PC-3 (cell line): ENCODE measurements at regions not wholly inside any gene's neighbourhood (a gene's known extent, or its start where the extent isn't known, plus 50 kb on each side); places are given as distances from the start of the nearest gene placed in this dataset.
"Not testable (repeated sequence)": the region's sequence is repeated elsewhere in the genome, so short reads cannot be mapped to it uniquely, and the experiment has no call there.

ENCODE experiments used
- ATAC-seq: fragments of 200-7000 bp; cut with Tn5 transposase; 2 replicates; pipeline ENCODE4 v1.9.1; 2020; ENCODE audit warnings: mild to moderate bottlenecking, moderate library complexity
- BruUV-seq: library from RNA; stranded (reverse); fragments of 400-500 nt; replicated peaks from 2 replicates; lab custom pipeline; 2021; lab: Mats Ljungman, UMichigan
- CTCF ChIA-PET: fragments of 300-600 bp; sonication (Branson Sonifier 250); formaldehyde crosslinking; loops from one replicate; lab custom pipeline; 2022; ENCODE audit warnings: antibody characterized with exemption; lab: Charles Lee
- POLR2A ChIA-PET: fragments of 300-600 bp; sonication (Branson Sonifier 250); formaldehyde crosslinking; loops from one replicate; lab custom pipeline; 2022; ENCODE audit warnings: antibody characterized with exemption; ENCODE audit not compliant: unreplicated experiment; lab: Charles Lee
- DNase-seq: peaks from one replicate; pipeline ENCODE4 v3.0.0-alpha.2; 2015
- H2AFZ ChIP-seq: fragments of 300-600 bp; sonication (generic); 2 replicates; pipeline ENCODE4 v1.6.0; 2016; ENCODE audit warnings: antibody characterized with exemption, low read length
- H3F3A ChIP-seq: fragments of 300-600 bp; sonication (generic); one replicate; pipeline ENCODE4 v1.6.0; 2017; ENCODE audit warnings: antibody characterized with exemption, low read length, control low read depth, mild to moderate bottlenecking; ENCODE audit not compliant: unreplicated experiment
- H3K27ac ChIP-seq: fragments of 300-600 bp; sonication (generic); 2 replicates; pipeline ENCODE4 v1.5.1; 2016; ENCODE audit warnings: mild to moderate bottlenecking, low read length
- H3K27me3 ChIP-seq: fragments of 300-600 bp; sonication (generic); 2 replicates; pipeline ENCODE4 v1.6.1; 2016; ENCODE audit warnings: low read length, mixed read lengths
- H3K36me3 ChIP-seq: fragments of 300-600 bp; sonication (generic); 2 replicates; pipeline ENCODE4 v1.6.1; 2016; ENCODE audit warnings: low read depth, mixed run types, low read length, mixed read lengths
- H3K4me1 ChIP-seq: fragments of 300-600 bp; sonication (generic); 2 replicates; pipeline ENCODE4 v1.5.1; 2016; ENCODE audit warnings: low read length; ENCODE audit not compliant: insufficient read depth
- H3K4me2 ChIP-seq: fragments of 300-600 bp; sonication (generic); 2 replicates; pipeline ENCODE4 v1.6.0; 2016; ENCODE audit warnings: low read length
- H3K4me3 ChIP-seq: fragments of 300-600 bp; sonication (generic); 2 replicates; pipeline ENCODE4 v1.5.1; 2016; ENCODE audit warnings: mild to moderate bottlenecking, low read length, mixed read lengths
- H3K79me2 ChIP-seq: fragments of 300-600 bp; sonication (generic); 2 replicates; pipeline ENCODE4 v1.6.1; 2017; ENCODE audit warnings: low read length, mixed read lengths
- H3K9ac ChIP-seq: fragments of 300-600 bp; sonication (generic); 2 replicates; pipeline ENCODE4 v1.6.0; 2016; ENCODE audit warnings: mild to moderate bottlenecking, low read length
- H3K9me2 ChIP-seq: fragments of 300-600 bp; sonication (generic); replicated peaks from 2 replicates; pipeline ENCODE4 v1.6.1; 2016; ENCODE audit warnings: mixed run types, low read length, mixed read lengths
- H3K9me3 ChIP-seq: fragments of 300-600 bp; sonication (generic); 2 replicates; pipeline ENCODE4 v1.6.1; 2016; ENCODE audit warnings: low read length, mixed read lengths
- H4K20me1 ChIP-seq: fragments of 300-600 bp; sonication (generic); 2 replicates; pipeline ENCODE4 v1.6.1; 2016; ENCODE audit warnings: low read length, mixed read lengths
- intact Hi-C: fragments of 100-400 bp; cut with micrococcal nuclease; formaldehyde crosslinking; loops from 2 replicates; pipeline ENCODE4 v1.9.0; 2023

DNA sequence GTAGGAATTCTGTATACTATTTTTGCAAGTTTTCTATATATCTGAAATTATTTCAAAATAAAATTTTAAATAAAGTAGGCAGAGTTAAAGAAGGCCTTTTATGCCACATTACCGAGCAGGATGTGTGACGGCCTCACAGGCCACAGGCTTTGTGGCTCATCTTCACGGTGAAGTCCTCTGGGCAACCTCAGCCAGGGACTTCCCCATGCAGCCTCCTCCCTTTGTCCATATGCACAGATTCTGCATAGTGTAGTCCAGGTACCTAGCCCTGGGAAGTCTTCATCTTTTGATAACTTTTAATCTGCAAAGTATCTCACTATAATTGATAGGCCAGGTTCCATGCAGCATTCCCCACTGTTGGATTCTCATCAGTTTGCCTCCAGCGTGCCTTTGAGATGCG, 62.8 kb downstream of the ARHGAP11B start:
- intact Hi-C loops, H3K27ac ChIP-seq, H4K20me1 ChIP-seq, H2AFZ ChIP-seq, ATAC-seq, H3K4me2 ChIP-seq, BruUV-seq, H3K36me3 ChIP-seq, H3K9me2 ChIP-seq, H3K79me2 ChIP-seq, CTCF ChIA-PET, H3K9me3 ChIP-seq, DNase-seq, H3F3A ChIP-seq, H3K27me3 ChIP-seq, POLR2A ChIA-PET, H3K4me1 ChIP-seq, H3K9ac ChIP-seq, H3K4me3 ChIP-seq: not testable (repeated sequence)

DNA sequence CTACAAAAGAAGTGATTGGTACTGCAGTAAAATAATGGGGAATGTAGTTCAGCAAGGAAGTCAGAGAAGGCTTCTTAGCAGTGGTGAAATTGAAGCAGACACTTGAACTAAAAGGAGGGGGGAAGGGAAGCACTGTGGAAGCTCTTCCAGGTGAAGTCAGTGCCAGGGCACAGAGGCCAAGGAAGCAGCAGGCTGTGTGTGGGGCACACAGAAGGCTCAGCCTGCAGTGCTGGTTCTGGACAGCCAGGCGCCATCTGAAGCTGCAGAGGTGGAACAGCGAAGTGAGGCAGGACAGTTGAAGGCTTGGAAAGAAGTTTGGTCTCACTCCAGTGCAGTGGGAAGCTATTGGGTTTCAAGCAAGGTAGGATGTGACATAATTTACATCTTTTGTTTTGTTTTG, 64.2 kb downstream of the ARHGAP11B start:
- H2AFZ ChIP-seq, H3K27ac ChIP-seq, CTCF ChIA-PET: not testable (repeated sequence)

DNA sequence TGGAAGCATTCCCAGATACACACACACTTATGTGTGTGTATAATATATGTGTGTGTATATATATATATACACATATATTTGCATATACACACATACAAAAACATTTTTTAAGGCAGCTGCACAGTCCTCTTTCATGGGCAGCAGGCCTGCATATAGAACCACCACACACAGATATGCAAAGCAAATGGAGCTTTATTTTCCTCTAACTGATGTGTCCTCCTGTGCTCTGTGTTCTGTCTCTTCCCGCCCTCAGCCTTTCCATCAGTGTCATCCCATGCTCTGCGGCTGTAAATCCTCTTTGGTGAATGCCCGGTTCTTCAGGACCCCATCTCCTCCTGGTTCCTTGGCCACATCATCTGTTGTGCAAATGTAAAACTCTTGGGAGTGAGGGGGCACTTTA, 69.9 kb downstream of the ARHGAP11B start:
- H4K20me1 ChIP-seq, H3K4me1 ChIP-seq, H3K36me3 ChIP-seq, H3K4me3 ChIP-seq, H3K27me3 ChIP-seq, H3K9ac ChIP-seq, POLR2A ChIA-PET, H3K4me2 ChIP-seq, H3K9me2 ChIP-seq, H3F3A ChIP-seq, H3K9me3 ChIP-seq, ATAC-seq, DNase-seq, H3K27ac ChIP-seq, intact Hi-C loops, CTCF ChIA-PET, H2AFZ ChIP-seq, BruUV-seq, H3K79me2 ChIP-seq: not testable (repeated sequence)

More for the DNA sequence above, 64.2 kb downstream of the ARHGAP11B start:
- H3K4me2 ChIP-seq, BruUV-seq, H3K27me3 ChIP-seq, H3K9ac ChIP-seq, H3K36me3 ChIP-seq, H3K79me2 ChIP-seq, POLR2A ChIA-PET, H3K4me3 ChIP-seq, intact Hi-C loops, H3K9me2 ChIP-seq, H3K4me1 ChIP-seq, H3F3A ChIP-seq, H3K9me3 ChIP-seq, H4K20me1 ChIP-seq, DNase-seq: not testable (repeated sequence)
- ATAC-seq: peak; percentile 13; the same call in 1 of the 2 replicates

DNA sequence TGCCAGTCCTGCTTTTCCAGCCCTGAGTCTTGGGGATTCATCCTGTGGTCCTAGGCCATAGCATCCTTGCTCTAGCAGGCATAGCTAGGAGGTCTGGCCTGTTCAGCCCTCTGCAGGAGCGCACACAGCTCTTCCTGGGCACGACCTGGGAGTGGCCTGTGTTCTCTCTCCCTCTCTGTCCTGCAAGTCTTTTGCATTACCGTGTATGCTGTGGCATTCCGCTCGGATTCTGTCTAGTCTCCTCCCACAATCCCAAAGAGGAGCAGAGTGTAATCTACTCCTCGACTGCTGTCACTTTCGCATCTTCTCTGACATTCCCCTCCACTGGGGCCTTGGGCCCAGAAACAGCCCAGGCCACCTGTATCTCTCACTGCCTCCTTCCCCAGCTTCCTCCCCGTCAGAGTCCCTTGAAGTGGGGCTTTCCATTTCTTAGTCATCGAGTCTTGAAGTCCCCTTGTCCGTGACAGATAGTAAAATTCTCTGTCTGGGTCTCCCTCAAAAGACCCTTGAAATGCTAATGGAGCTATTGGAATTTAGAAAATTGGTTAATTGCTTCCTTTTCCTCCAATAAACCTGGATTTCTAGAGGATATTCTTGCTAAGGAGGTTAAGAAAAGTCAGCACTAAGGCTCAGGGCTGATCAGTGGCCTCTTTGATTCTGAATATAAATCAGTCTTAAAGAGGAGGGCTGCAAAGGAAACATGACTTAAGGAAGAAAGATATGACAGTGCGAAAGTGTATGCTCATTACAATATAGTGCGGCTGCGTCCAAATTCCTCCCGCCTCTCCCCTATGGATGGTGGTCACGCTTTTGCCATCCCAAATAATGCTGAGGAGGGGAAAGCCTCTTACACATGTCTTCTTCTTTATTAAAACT, 70.7 kb downstream of the ARHGAP11B start:
- POLR2A ChIA-PET, H3K9ac ChIP-seq, H3K27ac ChIP-seq, ATAC-seq, CTCF ChIA-PET, H3K4me3 ChIP-seq, DNase-seq, intact Hi-C loops, H3K36me3 ChIP-seq, BruUV-seq, H3K9me3 ChIP-seq, H3K79me2 ChIP-seq, H3K9me2 ChIP-seq, H3F3A ChIP-seq, H3K4me1 ChIP-seq, H2AFZ ChIP-seq, H4K20me1 ChIP-seq, H3K27me3 ChIP-seq, H3K4me2 ChIP-seq: not testable (repeated sequence)

DNA sequence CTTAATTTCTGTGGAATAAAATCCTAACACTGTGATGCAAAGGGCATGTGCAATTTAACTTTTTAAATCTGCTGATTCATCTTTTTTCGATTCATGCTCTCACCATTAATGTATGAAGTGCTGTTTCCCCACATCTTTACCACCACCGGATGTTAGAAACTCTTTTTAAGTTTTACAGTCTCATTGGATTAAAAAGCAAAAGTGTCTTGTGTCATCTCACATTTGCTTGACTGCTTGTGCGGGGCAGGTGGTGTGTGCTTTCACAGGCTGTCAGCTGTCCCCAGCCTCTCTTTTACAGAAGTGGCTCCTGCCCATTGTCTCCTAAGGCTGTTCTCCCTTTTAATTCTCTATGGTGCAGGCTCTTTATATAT, 71.4 kb downstream of the ARHGAP11B start:
- H3K27ac ChIP-seq, H4K20me1 ChIP-seq, H3K9me2 ChIP-seq, POLR2A ChIA-PET, H3K79me2 ChIP-seq, H3K4me3 ChIP-seq, H3F3A ChIP-seq, H2AFZ ChIP-seq, H3K9me3 ChIP-seq, BruUV-seq, H3K4me2 ChIP-seq, DNase-seq, ATAC-seq, H3K36me3 ChIP-seq, H3K27me3 ChIP-seq, CTCF ChIA-PET, intact Hi-C loops, H3K9ac ChIP-seq, H3K4me1 ChIP-seq: not testable (repeated sequence)

DNA sequence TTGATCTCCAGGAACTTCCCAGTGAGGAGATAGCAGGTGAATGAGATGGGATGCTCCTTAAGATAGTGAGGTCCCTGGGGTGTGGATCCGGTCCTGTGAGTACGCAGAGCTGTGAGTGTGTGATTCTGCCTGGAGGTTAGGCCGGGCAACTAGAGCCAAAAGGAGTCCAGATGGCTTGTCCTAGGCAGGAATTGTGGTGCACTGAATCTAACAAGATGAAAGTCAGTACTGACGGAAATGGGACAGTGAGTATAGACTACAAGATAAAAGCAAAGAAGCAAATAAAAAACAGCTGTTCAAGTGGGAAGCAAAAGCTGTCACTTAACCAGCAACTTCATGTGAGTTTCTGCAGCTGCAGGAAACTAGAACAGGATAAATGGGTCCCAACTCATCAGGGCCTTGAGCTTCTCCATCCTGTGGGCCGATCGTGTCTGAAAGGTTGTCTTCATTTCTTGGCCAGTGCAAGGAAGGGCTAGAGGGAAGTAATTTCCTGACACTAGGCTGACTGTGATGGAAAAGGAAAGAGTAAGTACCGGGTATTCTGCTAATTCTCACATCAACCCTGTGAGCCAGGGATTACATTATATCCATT, 74.2 kb downstream of the ARHGAP11B start:
- H3K9me3 ChIP-seq, H3K27me3 ChIP-seq, H3K9me2 ChIP-seq, H3K27ac ChIP-seq, H2AFZ ChIP-seq, H3K9ac ChIP-seq, H3K4me1 ChIP-seq, H3F3A ChIP-seq, H3K4me2 ChIP-seq, H3K36me3 ChIP-seq, BruUV-seq, H4K20me1 ChIP-seq, H3K4me3 ChIP-seq, POLR2A ChIA-PET, intact Hi-C loops, CTCF ChIA-PET, DNase-seq, ATAC-seq, H3K79me2 ChIP-seq: not testable (repeated sequence)
